ENCODE measurements at regions not wholly inside any gene's neighbourhood (a gene's known extent, or its start where the extent isn't known, plus 50 kb on each side); places are given as distances from the start of the nearest gene placed in this dataset.
"Not testable (repeated sequence)": the region's sequence is repeated elsewhere in the genome, so short reads cannot be mapped to it uniquely, and the experiment has no call there.

GRCh38 chr7:52249741-52250140 is 785.7 kb upstream of the POM121L12 start:
- no peak for DNase-seq

- no peak for DNase-seq
These were observed 787.9 kb upstream of the POM121L12 start for GRCh38 chr7:52247518-52247917.

GRCh38 chr7:52243685-52244084 is 791.7 kb upstream of the POM121L12 start:
- DNase-seq = no peak

GRCh38 chr7:52233248-52233647 is 802.2 kb upstream of the POM121L12 start:
- DNase-seq = no peak

GRCh38 chr7:52211930-52212329 is 823.5 kb upstream of the POM121L12 start:
- no peak for DNase-seq

- DNase-seq = no peak
These were observed 825.8 kb upstream of the POM121L12 start for GRCh38 chr7:52209614-52210013.

GRCh38 chr7:52197221-52197620 is 838.2 kb upstream of the POM121L12 start:
- no peak for DNase-seq

GRCh38 chr7:52195664-52196063 is 839.8 kb upstream of the POM121L12 start:
- DNase-seq = no peak

GRCh38 chr7:52189153-52189778 is 846.2 kb upstream of the POM121L12 start:
- DNase-seq = no peak

- no peak for DNase-seq
These were observed 851.3 kb upstream of the POM121L12 start for GRCh38 chr7:52184006-52184703.

GRCh38 chr7:52179934-52180333 is 855.5 kb upstream of the POM121L12 start:
- DNase-seq = no peak

GRCh38 chr7:52168085-52168484 is 851.5 kb upstream of the COBL start:
- no peak for DNase-seq

- DNase-seq = no peak
These were observed 846.7 kb upstream of the COBL start for GRCh38 chr7:52163311-52163710.

- no peak for DNase-seq
These were observed 844.9 kb upstream of the COBL start for GRCh38 chr7:52161483-52161882.

- DNase-seq = not testable (repeated sequence)
These were observed 842.8 kb upstream of the COBL start for GRCh38 chr7:52159421-52159820.

GRCh38 chr7:52154382-52154781 is 837.8 kb upstream of the COBL start:
- no peak for DNase-seq

- DNase-seq = no peak
These were observed 835.0 kb upstream of the COBL start for GRCh38 chr7:52151559-52151958.

GRCh38 chr7:52150952-52151351 is 834.3 kb upstream of the COBL start:
- DNase-seq = no peak

GRCh38 chr7:52146871-52147634 is 830.4 kb upstream of the COBL start:
- no peak for DNase-seq

GRCh38 chr7:52143219-52143618 is 826.6 kb upstream of the COBL start:
- DNase-seq = no peak

- no peak for DNase-seq
These were observed 824.2 kb upstream of the COBL start for GRCh38 chr7:52140851-52141250.

GRCh38 chr7:52135403-52135802 is 818.8 kb upstream of the COBL start:
- no peak for DNase-seq

GRCh38 chr7:52129278-52129677 is 812.7 kb upstream of the COBL start:
- DNase-seq = no peak

- no peak for DNase-seq
These were observed 804.3 kb upstream of the COBL start for GRCh38 chr7:52120912-52121311.

Data from activated CD4-positive, alpha-beta T cell treated with anti-CD3 and anti-CD28 coated beads, Interleukin-2, amount 50 U/mL, for 1 hour (primary cell).